ENCODE measurements at regions not wholly inside any gene's neighbourhood (a gene's known extent, or its start where the extent isn't known, plus 50 kb on each side); places are given as distances from the start of the nearest gene placed in this dataset.

- TF ChIP-seq POLR2AphosphoS5 (IDR thresholded peaks at IDR 0.05; ENCODE audit: insufficient read depth in 1 of 2, low read depth in 1 of 2) (no peak), CTCF (IDR thresholded peaks at IDR 0.05) (no peak)
Observed at GRCh38 chr10:6692856-6693255, 112.8 kb upstream of the PRKCQ start.

All from vagina (tissue), 2 donors.